Mesothelial cell of epicardium (in vitro differentiated cells): ENCODE measurements at regions not wholly inside any gene's neighbourhood (a gene's known extent, or its start where the extent isn't known, plus 50 kb on each side); places are given as distances from the start of the nearest gene placed in this dataset.
A peak's percentile ranks its signal among the peaks of the same experiment; 100 is the strongest.

Experiments
- DNase-seq, 2 experiments: peaks; one replicate each; pipeline ENCODE4 v3.0.0; 2021; ENCODE audit warnings: low spot score in 2 of 2; ENCODE audit not compliant: unreplicated experiment in 2 of 2
- H3K27ac Mint-ChIP-seq: 2 replicates; pipeline ENCODE4 v1.8.0; 2021; ENCODE audit warnings: mixed read lengths
- H3K27me3 Mint-ChIP-seq: 2 replicates; pipeline ENCODE4 v1.8.0; 2021; ENCODE audit warnings: low read depth, mixed read lengths
- H3K36me3 Mint-ChIP-seq: 2 replicates; pipeline ENCODE4 v1.8.0; 2021; ENCODE audit warnings: mixed read lengths
- H3K4me1 Mint-ChIP-seq: 2 replicates; pipeline ENCODE4 v1.8.0; 2021; ENCODE audit warnings: mixed read lengths
- H3K4me3 Mint-ChIP-seq: 2 replicates; pipeline ENCODE4 v1.8.0; 2021; ENCODE audit warnings: mild to moderate bottlenecking, moderate library complexity, mixed read lengths
- H3K9me3 Mint-ChIP-seq: 2 replicates; pipeline ENCODE4 v1.8.0; 2021; ENCODE audit warnings: mixed read lengths
- CTCF ChIP-seq: fragments of 200-600 bp; sonication (generic); IDR thresholded peaks from one replicate; pipeline ENCODE4 v1.5.0; 2021; ENCODE audit warnings: antibody characterized with exemption; ENCODE audit not compliant: unreplicated experiment

DNA sequence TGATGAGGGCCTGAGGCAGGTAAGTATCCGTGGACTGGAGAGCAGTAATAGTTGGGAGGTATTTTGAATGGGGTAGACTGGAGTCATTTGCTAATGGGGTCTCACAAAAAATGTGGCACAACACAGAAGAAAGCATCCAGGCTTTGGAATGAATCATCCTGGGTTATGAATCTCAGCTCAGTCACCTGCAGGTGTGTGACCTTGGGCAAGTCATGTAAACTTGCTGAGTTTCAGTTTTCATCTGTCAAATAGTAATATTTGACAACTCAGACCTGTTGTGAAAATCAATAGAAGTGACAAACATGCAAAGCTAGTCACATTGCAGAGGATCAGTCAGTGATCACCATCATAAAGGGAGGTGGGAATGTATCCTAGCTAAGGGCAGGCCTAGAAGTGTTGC lies 232.0 kb upstream of the TENM4 start:
- no peak for DNase-seq
- Mint-ChIP-seq H3K4me1 (peaks cover 24% of the 10 kb centered on the region), H3K9me3 (no peaks in the 10 kb centered on the region), H3K27me3 (peaks cover 1% of the 10 kb centered on the region), H3K27ac (no peak overlapping the region), H3K36me3 (no peaks in the 10 kb centered on the region), H3K4me3 (no peak overlapping the region)
- no peak for TF ChIP-seq CTCF

DNA sequence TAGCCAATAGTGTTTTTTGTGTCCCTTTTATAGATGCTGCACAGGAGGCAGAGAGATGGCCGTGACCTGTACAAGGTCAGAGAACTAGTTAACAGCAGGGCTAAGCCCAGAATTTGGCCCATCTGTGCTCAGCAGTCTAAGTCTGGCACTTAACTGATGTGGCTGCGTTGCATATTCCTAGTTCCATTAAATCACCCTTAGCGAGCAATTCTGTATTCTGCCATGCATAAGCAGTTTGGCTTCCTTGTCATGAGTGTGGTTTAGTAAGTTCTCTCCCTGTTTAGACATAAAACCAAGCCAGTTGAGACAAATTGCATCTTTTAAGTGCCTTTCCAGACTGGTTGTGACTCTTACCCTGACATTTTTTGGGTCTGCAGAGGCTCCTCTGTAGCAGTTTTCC lies 230.6 kb upstream of the TENM4 start:
- peaks cover 29% of the 10 kb centered on the region for H3K4me1 Mint-ChIP-seq
- H3K9me3 Mint-ChIP-seq = no peaks in the 10 kb centered on the region
- TF ChIP-seq CTCF = no peak
- H3K4me3 Mint-ChIP-seq = no peak overlapping the region
- no peaks in the 10 kb centered on the region for H3K36me3 Mint-ChIP-seq
- DNase-seq = no peak
- H3K27ac Mint-ChIP-seq = no peak overlapping the region
- H3K27me3 Mint-ChIP-seq = no peaks in the 10 kb centered on the region

DNA sequence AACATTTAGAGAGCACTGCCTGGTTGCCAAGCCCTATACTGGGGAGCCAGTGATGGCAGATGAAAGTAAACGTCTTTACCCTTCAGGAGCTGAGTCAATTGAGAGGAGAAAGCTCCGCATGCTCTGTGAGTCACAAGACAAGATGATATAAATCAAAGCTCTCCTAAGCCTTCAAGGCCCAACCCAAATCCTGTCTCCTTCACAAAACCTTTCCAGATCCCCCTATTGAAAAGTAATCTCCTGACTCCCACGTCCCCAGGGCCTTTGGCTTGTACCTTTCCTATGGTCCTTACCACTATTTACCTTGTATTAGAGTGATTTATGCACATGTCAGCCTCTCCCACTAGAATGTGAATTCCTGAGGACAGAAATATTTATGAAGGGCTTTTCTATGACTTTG lies 230.1 kb upstream of the TENM4 start:
- H3K36me3 Mint-ChIP-seq = no peaks in the 10 kb centered on the region
- H3K4me3 Mint-ChIP-seq = no peak overlapping the region
- H3K27me3 Mint-ChIP-seq = no peaks in the 10 kb centered on the region
- H3K9me3 Mint-ChIP-seq = no peaks in the 10 kb centered on the region
- TF ChIP-seq CTCF = no peak
- peak overlapping the region; percentile 89 for H3K27ac Mint-ChIP-seq
- H3K4me1 Mint-ChIP-seq = peaks cover 29% of the 10 kb centered on the region
- DNase-seq = no peak

DNA sequence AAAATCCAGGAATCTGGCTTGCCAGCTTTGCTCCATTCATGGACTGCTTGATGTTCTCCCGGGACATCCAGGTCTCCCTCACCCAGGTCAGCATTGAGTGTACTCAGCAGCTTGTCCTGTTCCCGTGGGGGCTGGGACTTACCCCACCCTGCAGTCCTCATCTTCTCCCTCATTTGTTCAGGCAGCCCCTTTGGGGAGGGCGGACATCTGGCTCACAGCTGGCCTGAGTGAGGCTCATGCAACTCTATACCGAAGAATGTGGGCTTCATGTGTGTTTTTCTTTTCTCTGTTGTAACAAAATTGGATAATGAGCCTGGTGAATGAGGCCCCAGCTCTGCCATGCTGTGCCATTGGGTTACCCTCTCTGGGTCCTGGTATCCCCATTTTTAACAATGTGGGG lies 227.7 kb upstream of the TENM4 start:
- Mint-ChIP-seq H3K27me3 (peaks cover 1% of the 10 kb centered on the region), H3K9me3 (no peaks in the 10 kb centered on the region), H3K4me3 (no peak overlapping the region), H3K36me3 (no peaks in the 10 kb centered on the region), H3K27ac (no peak overlapping the region), H3K4me1 (peaks cover 29% of the 10 kb centered on the region)
- no peak for DNase-seq
- TF ChIP-seq CTCF = no peak

- peaks cover 3% of the 10 kb centered on the region for H3K27me3 Mint-ChIP-seq
- H3K9me3 Mint-ChIP-seq = no peaks in the 10 kb centered on the region
- H3K4me1 Mint-ChIP-seq = peaks cover 29% of the 10 kb centered on the region
- H3K4me3 Mint-ChIP-seq = no peak overlapping the region
- DNase-seq = no peak
- TF ChIP-seq CTCF = no peak
- H3K27ac Mint-ChIP-seq = no peak overlapping the region
- H3K36me3 Mint-ChIP-seq = no peaks in the 10 kb centered on the region
Observed at GRCh38 chr11:79667380-79667779, 226.6 kb upstream of the TENM4 start.

GRCh38 chr11:79663017-79663416 lies 222.2 kb upstream of the TENM4 start:
- no peak for DNase-seq
- TF ChIP-seq CTCF = no peak
- H3K27ac Mint-ChIP-seq = no peak overlapping the region
- no peaks in the 10 kb centered on the region for H3K9me3 Mint-ChIP-seq
- H3K27me3 Mint-ChIP-seq = peaks cover 9% of the 10 kb centered on the region
- no peak overlapping the region for H3K4me3 Mint-ChIP-seq
- H3K4me1 Mint-ChIP-seq = peaks cover 9% of the 10 kb centered on the region
- no peaks in the 10 kb centered on the region for H3K36me3 Mint-ChIP-seq
